Activated T-helper 1 cell treated with anti-CD3 and anti-CD28 coated beads, Interleukin-12 subunit alpha, Interleukin-12 subunit beta, Interleukin-2, Interleukin-4 antibody, amounts not matched to agents 30 ng/mL and 10 ng/mL and 1 ng/mL, durations not matched to agents 14 hours and 24 hours and 36 hours (primary cell): ENCODE measurements at regions not wholly inside any gene's neighbourhood (a gene's known extent, or its start where the extent isn't known, plus 50 kb on each side); places are given as distances from the start of the nearest gene placed in this dataset.

Experiments
- DNase-seq: peaks from one replicate; pipeline ENCODE4 v3.0.0; 2021; ENCODE audit warnings: low spot score
- H3K27ac Mint-ChIP-seq: one replicate; pipeline ENCODE4 v1.8.0; 2021; ENCODE audit warnings: mild to moderate bottlenecking, mixed read lengths
- H3K27me3 Mint-ChIP-seq: one replicate; pipeline ENCODE4 v1.8.0; 2022; ENCODE audit warnings: mild to moderate bottlenecking, moderate library complexity, mixed read lengths; ENCODE audit not compliant: insufficient read depth
- H3K36me3 Mint-ChIP-seq: one replicate; pipeline ENCODE4 v1.8.0; 2021; ENCODE audit warnings: low read depth, mixed read lengths
- H3K4me1 Mint-ChIP-seq: one replicate; pipeline ENCODE4 v1.8.0; 2021; ENCODE audit warnings: low read depth, mixed read lengths
- H3K4me3 Mint-ChIP-seq: one replicate; pipeline ENCODE4 v1.8.0; 2021; ENCODE audit warnings: mild to moderate bottlenecking, moderate library complexity, mixed read lengths
- H3K9me3 Mint-ChIP-seq: one replicate; pipeline ENCODE4 v1.8.0; 2021; ENCODE audit warnings: mixed read lengths
- intact Hi-C: fragments of 100-400 bp; cut with micrococcal nuclease; formaldehyde crosslinking; loops from one replicate; pipeline ENCODE4 v1.15.1; 2024

DNA sequence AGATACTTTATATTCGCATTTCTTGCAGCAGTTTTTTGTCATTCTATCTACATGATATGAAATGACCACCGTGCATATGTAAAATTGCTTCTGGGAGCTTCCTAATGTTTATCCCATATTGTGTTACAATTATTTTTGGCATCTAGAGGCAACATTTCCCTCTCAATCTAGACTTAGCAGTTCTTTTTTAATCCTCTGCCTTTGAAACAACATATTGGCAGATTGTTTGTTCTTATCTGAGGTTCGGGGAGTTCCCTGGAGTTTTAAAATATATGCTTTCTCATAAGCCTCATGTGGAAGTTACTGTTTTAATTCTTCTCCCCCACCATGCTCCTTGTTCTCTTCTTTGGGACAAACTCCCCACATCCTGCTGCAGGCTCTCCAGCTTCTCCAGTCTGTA lies 130.1 kb upstream of the SLC10A2 start:
- no peak for DNase-seq
- no peak overlapping the region for H3K27ac Mint-ChIP-seq
- H3K4me3 Mint-ChIP-seq, result no peak overlapping the region
- H3K27me3 Mint-ChIP-seq, result no peaks in the 10 kb centered on the region
- no peaks in the 10 kb centered on the region for H3K9me3 Mint-ChIP-seq
- intact Hi-C loops, result no loop called here
- no peaks in the 10 kb centered on the region for H3K4me1 Mint-ChIP-seq
- no peaks in the 10 kb centered on the region for H3K36me3 Mint-ChIP-seq

DNA sequence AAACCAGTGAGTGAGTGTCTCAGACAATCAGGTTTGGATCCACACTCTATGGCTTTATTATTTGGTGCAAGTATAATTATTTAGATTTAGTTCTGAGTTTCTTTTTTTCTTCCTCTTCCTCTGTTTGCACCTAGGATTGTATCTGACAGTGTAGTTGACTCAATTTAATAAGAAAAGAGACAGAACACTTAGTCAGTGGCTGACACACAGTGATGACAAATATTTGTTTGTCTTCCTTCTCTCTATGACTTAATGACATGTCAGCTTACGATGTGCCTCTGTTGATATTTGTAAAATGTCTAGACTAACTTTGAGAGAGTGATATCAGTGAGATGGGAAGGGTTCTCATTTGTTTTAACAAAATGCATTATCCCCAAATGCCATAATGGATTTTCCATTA lies 129.5 kb upstream of the SLC10A2 start:
- intact Hi-C loops, result no loop called here
- Mint-ChIP-seq H3K4me3 (no peak overlapping the region), H3K36me3 (no peaks in the 10 kb centered on the region), H3K27me3 (no peaks in the 10 kb centered on the region), H3K9me3 (no peaks in the 10 kb centered on the region), H3K4me1 (no peaks in the 10 kb centered on the region), H3K27ac (no peak overlapping the region)
- no peak for DNase-seq

DNA sequence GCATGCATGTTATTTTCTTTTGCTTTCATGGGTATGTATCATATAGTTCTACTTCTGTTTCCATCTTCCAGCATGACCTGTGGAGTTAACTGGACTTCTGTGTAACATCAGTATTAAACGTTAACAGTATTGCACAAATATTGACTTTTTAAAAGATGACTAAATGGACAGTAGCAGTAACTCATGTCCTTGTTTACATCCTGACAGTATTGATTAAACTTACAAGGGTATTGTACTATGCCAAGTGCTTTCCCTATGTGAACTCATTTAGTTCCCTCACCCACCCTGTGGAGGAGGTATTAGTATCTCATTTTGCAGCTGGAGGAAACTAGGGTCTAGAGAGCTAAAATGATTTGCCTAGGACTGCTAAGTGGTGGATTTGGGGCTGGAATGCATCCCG lies 128.7 kb upstream of the SLC10A2 start:
- Mint-ChIP-seq H3K36me3 (no peaks in the 10 kb centered on the region), H3K27ac (no peak overlapping the region)
- intact Hi-C loops, result no loop called here

DNA sequence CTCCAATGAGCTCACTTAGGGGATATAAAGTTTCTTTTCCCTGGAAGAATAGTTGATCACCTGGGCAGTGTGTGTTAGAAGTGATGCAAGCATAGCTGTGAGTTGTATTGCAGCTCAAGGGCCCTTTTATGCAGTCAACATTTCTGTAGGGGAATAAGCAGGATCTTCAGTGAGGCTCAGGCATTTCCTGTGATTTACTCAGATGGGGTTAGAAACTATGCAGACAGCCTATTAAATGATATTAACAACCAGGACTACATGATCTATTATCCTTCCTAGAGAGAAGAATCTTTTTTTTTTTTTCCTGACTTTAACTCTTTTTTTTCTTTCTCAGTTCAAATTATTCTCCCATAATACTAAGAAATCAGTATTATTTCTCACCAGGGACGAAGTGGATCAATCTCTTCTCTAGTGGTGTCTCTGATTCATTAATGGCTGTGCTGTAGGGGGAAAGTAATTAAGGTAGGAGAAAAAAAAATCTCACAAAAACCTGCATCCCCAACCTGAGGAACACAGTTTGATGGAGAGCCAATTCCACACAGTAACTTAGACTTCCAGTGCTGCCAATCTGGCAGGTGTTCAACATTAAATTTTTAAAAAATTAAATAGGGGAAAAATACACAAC lies 126.4 kb upstream of the SLC10A2 start:
- no peaks in the 10 kb centered on the region for H3K36me3 Mint-ChIP-seq
- no peaks in the 10 kb centered on the region for H3K27me3 Mint-ChIP-seq
- no peaks in the 10 kb centered on the region for H3K4me1 Mint-ChIP-seq
- no peak overlapping the region for H3K4me3 Mint-ChIP-seq
- intact Hi-C loops, result no loop called here
- DNase-seq, result no peak
- no peak overlapping the region for H3K27ac Mint-ChIP-seq
- H3K9me3 Mint-ChIP-seq, result no peaks in the 10 kb centered on the region

More for the DNA sequence above, 128.7 kb upstream of the SLC10A2 start:
- no peak for DNase-seq
- no peaks in the 10 kb centered on the region for H3K9me3 Mint-ChIP-seq
- H3K4me3 Mint-ChIP-seq, result no peak overlapping the region
- H3K4me1 Mint-ChIP-seq, result no peaks in the 10 kb centered on the region
- no peaks in the 10 kb centered on the region for H3K27me3 Mint-ChIP-seq

DNA sequence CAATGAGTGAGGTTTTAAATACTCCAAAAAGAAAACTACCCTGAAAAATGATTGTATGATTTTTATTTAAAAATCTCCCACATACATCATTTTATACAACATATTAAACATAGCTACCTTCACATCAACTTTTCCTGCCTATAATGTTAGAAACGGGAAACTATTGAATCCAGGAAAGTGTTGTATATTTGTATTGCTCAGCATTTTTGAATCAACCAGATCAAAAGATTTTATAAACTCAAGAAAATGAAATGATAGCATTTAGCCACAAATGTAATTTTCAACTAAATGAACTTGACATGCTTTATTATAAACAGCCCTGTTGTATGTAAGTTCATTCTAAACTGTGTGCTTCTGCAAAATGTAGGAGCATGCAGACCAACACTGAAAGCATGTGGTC lies 124.6 kb upstream of the SLC10A2 start:
- Mint-ChIP-seq H3K27ac (no peak overlapping the region), H3K9me3 (no peaks in the 10 kb centered on the region), H3K4me3 (no peak overlapping the region), H3K4me1 (no peaks in the 10 kb centered on the region), H3K27me3 (no peaks in the 10 kb centered on the region), H3K36me3 (no peaks in the 10 kb centered on the region)
- no peak for DNase-seq
- intact Hi-C loops, result no loop called here

DNA sequence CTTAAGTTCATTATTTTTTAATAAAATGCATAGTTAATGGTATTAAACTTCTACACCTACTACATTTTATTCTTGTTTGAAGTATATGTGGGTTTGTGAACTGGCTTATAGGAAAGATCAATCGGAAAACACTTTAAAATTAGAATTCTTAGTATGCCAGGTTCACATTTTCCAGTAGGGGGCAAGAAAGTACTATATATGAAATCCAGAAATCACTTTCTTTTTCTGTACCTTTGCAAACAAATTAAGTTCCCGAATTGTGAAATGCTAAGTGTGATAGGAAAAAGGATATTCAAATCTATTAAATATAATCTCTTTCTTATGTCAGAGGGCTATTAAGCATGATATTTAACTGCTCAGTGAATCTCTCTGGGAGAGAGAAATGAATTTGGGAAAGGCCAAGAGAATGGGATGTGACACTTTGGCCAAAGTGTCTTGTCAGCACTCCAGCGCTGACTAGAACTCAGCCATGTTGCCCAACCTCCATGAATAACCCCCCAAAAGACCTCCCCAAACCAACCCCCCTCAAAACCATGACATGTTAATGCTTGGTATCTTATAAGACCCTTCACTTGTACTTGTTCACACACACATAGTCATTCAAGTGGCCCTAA lies 122.6 kb upstream of the SLC10A2 start:
- DNase-seq, result no peak
- Mint-ChIP-seq H3K36me3 (no peaks in the 10 kb centered on the region), H3K27ac (no peak overlapping the region), H3K9me3 (no peaks in the 10 kb centered on the region), H3K27me3 (no peaks in the 10 kb centered on the region), H3K4me3 (no peak overlapping the region), H3K4me1 (no peaks in the 10 kb centered on the region)
- intact Hi-C loops, result no loop called here

DNA sequence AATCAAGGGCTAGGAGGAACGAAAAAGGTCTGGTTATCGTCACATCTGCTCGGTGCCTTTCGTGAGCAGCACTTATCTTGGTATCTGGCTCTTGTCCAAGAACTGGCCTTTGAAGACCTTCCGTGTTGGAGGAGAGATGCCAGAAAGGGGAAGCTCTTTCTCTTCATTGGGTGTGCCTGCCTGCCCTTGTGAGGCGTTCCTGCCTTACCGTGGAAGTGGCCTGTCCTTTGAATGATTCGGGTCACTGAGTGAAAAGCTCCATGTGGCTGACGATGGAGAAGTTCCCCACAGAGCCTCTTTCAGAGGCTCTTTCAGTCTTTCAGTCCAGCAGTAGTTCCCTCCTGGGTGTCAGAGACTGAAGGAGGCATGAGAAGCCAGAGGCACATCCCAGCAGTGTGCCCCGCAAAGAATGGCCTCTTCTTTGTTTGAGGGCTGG lies 121.5 kb upstream of the SLC10A2 start:
- Mint-ChIP-seq H3K4me3 (no peak overlapping the region), H3K36me3 (no peaks in the 10 kb centered on the region), H3K4me1 (no peaks in the 10 kb centered on the region), H3K27me3 (no peaks in the 10 kb centered on the region), H3K27ac (no peak overlapping the region), H3K9me3 (no peaks in the 10 kb centered on the region)
- DNase-seq, result no peak
- intact Hi-C loops, result no loop called here

DNA sequence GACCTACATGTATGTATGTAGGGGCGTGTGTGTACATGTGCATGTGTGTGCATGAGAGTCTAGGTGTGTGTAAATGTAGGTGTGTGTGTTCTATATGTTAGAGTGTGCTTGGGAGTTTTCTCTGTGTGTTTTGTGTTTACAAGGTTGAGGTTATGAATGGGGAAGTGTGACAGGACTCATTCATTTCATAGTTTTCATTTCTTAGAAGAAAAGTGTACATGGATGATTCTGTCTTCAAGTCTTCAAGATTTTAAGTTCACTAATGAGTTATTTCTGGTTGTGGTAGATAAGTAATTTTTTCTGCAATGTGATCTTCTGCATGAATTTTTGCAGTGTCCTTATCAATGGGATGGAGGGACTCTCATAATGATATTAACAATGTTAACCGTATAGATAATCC lies 118.2 kb upstream of the SLC10A2 start:
- Mint-ChIP-seq H3K36me3 (no peaks in the 10 kb centered on the region), H3K9me3 (no peaks in the 10 kb centered on the region), H3K4me3 (no peak overlapping the region), H3K27ac (no peak overlapping the region), H3K27me3 (no peaks in the 10 kb centered on the region), H3K4me1 (no peaks in the 10 kb centered on the region)
- intact Hi-C loops, result no loop called here
- DNase-seq, result no peak

DNA sequence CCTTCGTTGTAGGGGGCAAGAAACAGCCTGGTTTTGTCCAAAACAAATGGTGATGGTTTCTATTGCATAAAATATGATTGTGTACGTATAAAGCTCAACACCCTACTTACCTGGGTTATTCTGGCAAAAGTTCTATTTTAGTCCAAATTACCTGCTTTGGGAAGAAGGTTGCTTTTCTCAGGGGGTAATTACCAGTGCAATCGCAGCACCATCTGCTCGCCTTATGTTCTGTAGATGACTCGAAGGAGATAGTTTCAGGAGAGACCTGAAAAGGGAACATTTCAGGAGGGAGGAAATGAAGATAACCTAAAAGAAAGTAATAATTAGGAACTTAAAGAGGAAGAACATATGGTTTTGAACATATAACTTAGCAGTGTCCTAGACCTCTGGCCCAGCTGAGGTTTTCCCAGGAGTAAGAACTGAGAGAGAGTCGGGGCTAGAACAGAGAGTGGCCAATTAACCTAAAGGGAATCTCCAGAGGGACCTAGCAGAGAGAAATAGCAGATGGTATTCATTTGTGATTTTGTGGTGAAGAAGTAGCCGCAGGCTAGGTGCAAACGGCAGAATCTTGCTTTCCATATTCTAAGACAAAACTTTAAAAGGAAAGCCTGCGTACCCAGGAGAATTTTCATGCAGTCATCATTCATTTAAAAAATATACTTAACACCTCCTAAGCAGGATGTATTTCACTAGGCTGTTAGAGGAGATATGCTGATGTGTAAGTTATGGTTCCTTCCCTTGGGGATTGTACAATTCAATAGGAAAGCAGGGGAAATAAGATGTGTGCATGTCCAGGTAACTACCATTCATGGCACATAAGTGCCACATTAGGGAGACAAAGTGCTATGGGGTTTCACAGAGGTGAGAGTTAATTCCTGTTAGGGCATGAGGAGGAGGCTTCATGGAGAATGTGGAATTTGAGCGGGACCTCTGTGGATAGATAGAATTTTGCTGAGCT lies 113.0 kb upstream of the SLC10A2 start:
- intact Hi-C loops, result no loop called here
- no peak overlapping the region for H3K27ac Mint-ChIP-seq
- no peaks in the 10 kb centered on the region for H3K36me3 Mint-ChIP-seq
- no peaks in the 10 kb centered on the region for H3K4me1 Mint-ChIP-seq
- no peak for DNase-seq
- H3K4me3 Mint-ChIP-seq, result no peak overlapping the region
- H3K9me3 Mint-ChIP-seq, result no peaks in the 10 kb centered on the region
- no peaks in the 10 kb centered on the region for H3K27me3 Mint-ChIP-seq

DNA sequence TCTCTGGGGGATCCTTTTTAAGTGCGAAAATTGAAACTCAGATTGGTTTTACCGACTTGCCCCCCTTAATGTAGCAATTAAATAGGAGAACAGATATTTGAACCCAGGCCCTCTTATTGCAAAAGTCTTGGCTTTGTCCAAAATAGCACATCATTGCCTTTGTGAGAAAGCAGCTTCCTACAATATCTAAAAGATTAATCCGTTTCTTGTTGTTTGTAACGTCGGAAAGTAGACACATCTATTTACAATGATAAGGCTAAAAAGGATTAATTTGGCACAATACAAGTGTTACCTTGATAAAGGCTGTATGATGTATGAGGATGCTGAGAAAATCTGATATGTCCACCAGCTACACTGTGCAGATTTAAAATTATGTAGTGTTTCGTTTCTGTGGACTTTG lies 108.7 kb upstream of the SLC10A2 start:
- H3K27me3 Mint-ChIP-seq, result no peaks in the 10 kb centered on the region
- no peak overlapping the region for H3K27ac Mint-ChIP-seq
- no peak for DNase-seq
- no peaks in the 10 kb centered on the region for H3K9me3 Mint-ChIP-seq
- H3K36me3 Mint-ChIP-seq, result no peaks in the 10 kb centered on the region
- H3K4me3 Mint-ChIP-seq, result no peak overlapping the region
- intact Hi-C loops, result no loop called here
- H3K4me1 Mint-ChIP-seq, result no peaks in the 10 kb centered on the region

DNA sequence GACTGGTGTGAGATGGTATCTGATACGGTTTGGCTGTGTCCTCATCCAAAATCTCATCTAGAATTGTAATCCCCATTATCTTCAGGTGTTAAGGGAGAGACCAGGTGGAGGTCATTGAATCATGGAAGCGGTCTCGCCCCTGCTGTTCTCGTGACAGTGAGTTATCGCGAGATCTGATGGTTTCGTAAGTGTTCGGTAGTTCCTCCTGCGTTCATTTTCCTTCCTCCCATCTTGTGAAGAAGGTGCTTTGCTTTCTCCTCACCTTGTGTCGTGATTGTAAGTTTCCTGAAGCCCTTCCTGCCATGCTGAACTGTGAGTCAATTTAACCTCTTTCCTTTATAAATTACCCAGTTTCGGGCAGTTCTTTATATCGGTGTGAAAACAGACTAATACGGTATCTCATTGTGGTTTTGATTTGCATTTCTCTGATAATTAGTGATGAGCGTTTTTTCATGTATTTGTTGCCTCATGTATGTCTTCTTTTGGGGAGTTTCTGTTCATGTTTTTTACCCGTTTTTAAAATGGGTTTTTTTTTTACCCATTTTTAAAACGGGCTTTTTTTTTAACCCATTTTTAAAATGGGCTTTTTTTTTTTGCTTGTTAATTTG lies 102.8 kb upstream of the SLC10A2 start:
- intact Hi-C loops, result no loop called here
- H3K4me1 Mint-ChIP-seq, result no peaks in the 10 kb centered on the region
- peaks cover 8% of the 10 kb centered on the region for H3K9me3 Mint-ChIP-seq
- H3K27me3 Mint-ChIP-seq, result no peaks in the 10 kb centered on the region
- no peak overlapping the region for H3K27ac Mint-ChIP-seq
- H3K36me3 Mint-ChIP-seq, result no peaks in the 10 kb centered on the region
- H3K4me3 Mint-ChIP-seq, result no peak overlapping the region
- DNase-seq, result no peak

DNA sequence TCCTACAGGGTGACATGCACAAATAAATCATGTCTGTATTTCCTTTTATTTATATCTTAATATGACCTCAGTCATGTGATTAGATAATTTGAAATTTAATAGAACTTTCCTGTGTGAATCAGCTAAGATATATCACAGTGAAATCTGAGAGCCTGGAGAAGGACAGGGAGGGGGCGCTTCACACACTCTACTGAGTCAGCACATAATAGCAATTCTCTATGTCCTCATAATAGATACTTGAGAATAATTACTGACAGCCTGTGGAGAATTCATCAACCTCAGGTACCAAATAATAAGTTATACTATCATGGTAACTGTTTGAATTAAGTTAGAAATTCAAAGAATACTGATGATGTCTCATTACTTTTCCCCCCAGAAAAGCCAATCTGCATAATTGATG lies 98.0 kb upstream of the SLC10A2 start:
- DNase-seq, result no peak
- intact Hi-C loops, result no loop called here
- Mint-ChIP-seq H3K4me3 (no peak overlapping the region), H3K27ac (no peak overlapping the region), H3K4me1 (no peaks in the 10 kb centered on the region), H3K9me3 (peaks cover 8% of the 10 kb centered on the region), H3K36me3 (no peaks in the 10 kb centered on the region), H3K27me3 (no peaks in the 10 kb centered on the region)

DNA sequence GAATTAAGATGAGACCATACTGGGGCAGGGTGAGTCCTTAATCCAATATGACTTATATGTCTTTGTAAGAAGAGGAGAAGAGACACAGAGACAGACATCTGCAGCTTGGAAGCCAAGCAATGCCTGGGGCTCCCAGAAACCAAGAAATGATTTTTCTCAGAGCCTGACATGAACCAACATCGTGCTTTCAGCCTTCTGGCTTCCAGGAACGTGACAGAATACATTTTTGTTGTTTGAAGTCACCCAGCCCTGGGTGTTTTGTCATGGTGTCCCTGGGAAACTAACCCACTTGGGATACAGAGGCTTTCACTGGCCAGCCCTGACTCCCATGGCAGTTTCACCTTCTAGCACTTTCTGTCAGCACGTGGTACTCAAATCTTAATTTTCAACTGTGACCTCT lies 95.3 kb upstream of the SLC10A2 start:
- Mint-ChIP-seq H3K9me3 (no peaks in the 10 kb centered on the region), H3K4me3 (no peak overlapping the region), H3K36me3 (no peaks in the 10 kb centered on the region), H3K27me3 (no peaks in the 10 kb centered on the region), H3K4me1 (no peaks in the 10 kb centered on the region), H3K27ac (no peak overlapping the region)
- no peak for DNase-seq
- intact Hi-C loops, result no loop called here
